ENCODE measurements at regions not wholly inside any gene's neighbourhood (a gene's known extent, or its start where the extent isn't known, plus 50 kb on each side); places are given as distances from the start of the nearest gene placed in this dataset.

GRCh38 chr1:229891227-229891626 is 175.8 kb upstream of the GALNT2 start:
- no peak for TF ChIP-seq CTCF (IDR thresholded peaks at IDR 0.05; ENCODE audit: insufficient read depth, low read length)
- no peak for TF ChIP-seq GABPA (IDR thresholded peaks at IDR 0.05; ENCODE audit: low read depth)
- no peak for TF ChIP-seq SPI1 (IDR thresholded peaks at IDR 0.05; ENCODE audit: borderline replicate concordance, low read depth)
- no peak for TF ChIP-seq POLR2AphosphoS5 (IDR thresholded peaks at IDR 0.05; ENCODE audit: low read depth)
- TF ChIP-seq REST (IDR thresholded peaks at IDR 0.05; ENCODE audit: insufficient replicate concordance, low read depth), result no peak
- DNase-seq (ENCODE audit: low read depth in 1 of 2, low spot score in 1 of 2), result no peak
- H3K27me3 ChIP-seq (ENCODE audit: insufficient read depth, poor library complexity, severe bottlenecking), result no peaks in the 10 kb centered on the region
- no peak overlapping the region for H3K27ac ChIP-seq (replicated peaks)
- no peak overlapping the region for H3K4me3 ChIP-seq (replicated peaks; ENCODE audit: insufficient read depth, low read length)

- no peak for TF ChIP-seq CTCF (IDR thresholded peaks at IDR 0.05; ENCODE audit: insufficient read depth, low read length)
- no peak for TF ChIP-seq SPI1 (IDR thresholded peaks at IDR 0.05; ENCODE audit: borderline replicate concordance, low read depth)
- TF ChIP-seq GABPA (IDR thresholded peaks at IDR 0.05; ENCODE audit: low read depth), result no peak
- TF ChIP-seq REST (IDR thresholded peaks at IDR 0.05; ENCODE audit: insufficient replicate concordance, low read depth), result no peak
- no peak for TF ChIP-seq POLR2AphosphoS5 (IDR thresholded peaks at IDR 0.05; ENCODE audit: low read depth)
- DNase-seq (ENCODE audit: low read depth in 1 of 2, low spot score in 1 of 2), result no peak
Observed at GRCh38 chr1:229892515-229893117, 174.4 kb upstream of the GALNT2 start.

GRCh38 chr1:229893762-229894444 is 173.1 kb upstream of the GALNT2 start:
- no peak overlapping the region for H3K4me3 ChIP-seq (replicated peaks; ENCODE audit: insufficient read depth, low read length)
- no peak for TF ChIP-seq REST (IDR thresholded peaks at IDR 0.05; ENCODE audit: insufficient replicate concordance, low read depth)
- no peak for TF ChIP-seq GABPA (IDR thresholded peaks at IDR 0.05; ENCODE audit: low read depth)
- TF ChIP-seq CTCF (IDR thresholded peaks at IDR 0.05; ENCODE audit: insufficient read depth, low read length), result no peak
- no peak for TF ChIP-seq POLR2AphosphoS5 (IDR thresholded peaks at IDR 0.05; ENCODE audit: low read depth)
- 0 out of 2 replicates have a peak, but pooled peaks have one; percentile 25 for TF ChIP-seq SPI1 (IDR thresholded peaks at IDR 0.05; ENCODE audit: borderline replicate concordance, low read depth)
- no peak for DNase-seq (ENCODE audit: low read depth in 1 of 2, low spot score in 1 of 2)

More at GRCh38 chr1:229892515-229893117, 174.4 kb upstream of the GALNT2 start:
- Histone ChIP-seq H3K27ac (replicated peaks) (no peak overlapping the region), H3K27me3 (ENCODE audit: insufficient read depth, poor library complexity, severe bottlenecking) (no peaks in the 10 kb centered on the region), H3K4me3 (replicated peaks; ENCODE audit: insufficient read depth, low read length) (no peak overlapping the region)

More at GRCh38 chr1:229893762-229894444, 173.1 kb upstream of the GALNT2 start:
- Histone ChIP-seq H3K27me3 (ENCODE audit: insufficient read depth, poor library complexity, severe bottlenecking) (no peaks in the 10 kb centered on the region), H3K27ac (replicated peaks) (no peak overlapping the region)

Measured in HL-60 (cell line).